DND-41 (cell line): ENCODE measurements at regions not wholly inside any gene's neighbourhood (a gene's known extent, or its start where the extent isn't known, plus 50 kb on each side); places are given as distances from the start of the nearest gene placed in this dataset.

ENCODE experiments used
- CTCF ChIP-seq: IDR thresholded peaks from 2 replicates; pipeline ENCODE4 v1.5.1; 2012; ENCODE audit warnings: borderline replicate concordance, low read length, moderate library complexity, mild to moderate bottlenecking; ENCODE audit not compliant: poor library complexity, severe bottlenecking; ENCODE audit errors: extremely low read depth
- EZH2 ChIP-seq: IDR thresholded peaks from 3 replicates; pipeline ENCODE4 v1.6.1; 2012; ENCODE audit warnings: borderline replicate concordance, low read depth, mild to moderate bottlenecking, moderate library complexity, low read length, inconsistent platforms; ENCODE audit not compliant: severe bottlenecking

- no peak for TF ChIP-seq CTCF
- no peak for TF ChIP-seq EZH2
These were observed 583.7 kb downstream of the EPM2A start for GRCh38 chr6:145151624-145152023.
